Endothelial cell of umbilical vein (primary cell): ENCODE measurements at regions not wholly inside any gene's neighbourhood (a gene's known extent, or its start where the extent isn't known, plus 50 kb on each side); places are given as distances from the start of the nearest gene placed in this dataset.

Source experiments
- BruUV-seq: library from RNA; stranded (reverse); fragments of 400-500 nt; replicated peaks from 2 replicates; lab custom pipeline; 2021; lab: Mats Ljungman, UMichigan
- CTCF ChIA-PET: fragments of 300-600, 350-600 bp; sonication (Branson Sonifier 250); formaldehyde crosslinking; loops from one replicate; lab custom pipeline; 2021; ENCODE audit warnings: antibody characterized with exemption, inconsistent platforms; lab: Charles Lee
- POLR2A ChIA-PET: fragments of 300-600, 350-600 bp; sonication (Branson Sonifier 250); formaldehyde crosslinking; loops from one replicate; lab custom pipeline; 2021; ENCODE audit warnings: antibody characterized with exemption, inconsistent platforms; lab: Charles Lee
- DNase-seq: peaks from one replicate; pipeline ENCODE4 v3.0.0-alpha.2; 2011; ENCODE audit warnings: low read depth, low spot score
- FAIRE-seq: peaks from 2 replicates; lab custom pipeline; 2011; peaks lifted over from hg19 to GRCh38; lab: Jason Lieb, UNC
- H2AFZ ChIP-seq: 2 replicates; pipeline ENCODE4 v1.6.0; 2012; ENCODE audit warnings: low read depth, low read length, control low read depth, inconsistent platforms
- H3K27ac ChIP-seq: 2 replicates; pipeline ENCODE4 v1.5.1; 2011; ENCODE audit warnings: low read depth, mild to moderate bottlenecking, control low read depth, low read length, moderate library complexity; ENCODE audit not compliant: insufficient read depth
- H3K27me3 ChIP-seq, 2 experiments: 2 replicates each; pipeline versions ENCODE4 v1.6.0 to v1.6.1; 2011; ENCODE audit warnings: low read length in 2 of 2, mixed read lengths in 1 of 2; ENCODE audit not compliant: control insufficient read depth in 2 of 2, insufficient read depth in 2 of 2
- H3K36me3 ChIP-seq, 2 experiments: 2 replicates in 1 of 2; 3 replicates in 1 of 2; pipeline ENCODE4 v1.5.1; 2011; ENCODE audit warnings: low read length in 2 of 2, mild to moderate bottlenecking in 1 of 2, moderate library complexity in 1 of 2; ENCODE audit not compliant: control insufficient read depth in 2 of 2, insufficient read depth in 2 of 2; ENCODE audit errors: extremely low read depth in 1 of 2
- H3K4me1 ChIP-seq: 3 replicates; pipeline ENCODE4 v1.5.1; 2011; ENCODE audit warnings: mild to moderate bottlenecking, low read length; ENCODE audit not compliant: control insufficient read depth, insufficient read depth; ENCODE audit errors: extremely low read depth
- H3K4me2 ChIP-seq: 2 replicates; pipeline ENCODE4 v1.6.1; 2011; ENCODE audit warnings: low read length, control low read depth, mixed read lengths; ENCODE audit not compliant: insufficient read depth
- H3K4me3 ChIP-seq, 3 experiments: fragments of 200-600 bp in 1 of 3; sonication (generic), shearing (Covaris generic) in 1 of 3; replicated peaks in 1 of 3; 2 replicates each; pipeline ENCODE4 v1.5.1; 2011 to 2016; ENCODE audit warnings: control low read depth in 3 of 3, low read length in 3 of 3, mild to moderate bottlenecking in 2 of 3, inconsistent platforms in 1 of 3, low read depth in 1 of 3, moderate library complexity in 1 of 3; ENCODE audit not compliant: insufficient read depth in 1 of 3
- H3K79me2 ChIP-seq: 2 replicates; pipeline ENCODE4 v1.6.0; 2012; ENCODE audit warnings: low read length, inconsistent platforms; ENCODE audit not compliant: control insufficient read depth, insufficient read depth
- H3K9ac ChIP-seq: replicated peaks from 2 replicates; pipeline ENCODE3; 2011; ENCODE audit warnings: low read length, control low read depth; ENCODE audit not compliant: insufficient read depth; ENCODE audit errors: extremely low read depth
- H3K9me1 ChIP-seq: replicated peaks from 3 replicates; pipeline ENCODE4 v1.6.0; 2011; ENCODE audit warnings: mild to moderate bottlenecking, low read length; ENCODE audit not compliant: control insufficient read depth, insufficient read depth; ENCODE audit errors: extremely low read depth
- H3K9me3 ChIP-seq: replicated peaks from 2 replicates; pipeline ENCODE4 v1.5.1; 2012; ENCODE audit warnings: low read length, inconsistent platforms; ENCODE audit not compliant: control insufficient read depth, insufficient read depth
- H4K20me1 ChIP-seq: replicated peaks from 2 replicates; pipeline ENCODE3; 2011; ENCODE audit warnings: mild to moderate bottlenecking, low read length; ENCODE audit not compliant: control insufficient read depth, insufficient read depth; ENCODE audit errors: extremely low read depth
- EZH2 ChIP-seq: IDR thresholded peaks from 2 replicates; pipeline ENCODE4 v1.6.1; 2012; ENCODE audit warnings: borderline replicate concordance, low read depth, mild to moderate bottlenecking, moderate library complexity, low read length, inconsistent platforms; ENCODE audit not compliant: severe bottlenecking
- FOS ChIP-seq: IDR thresholded peaks from 2 replicates; pipeline ENCODE4 v1.6.1; 2011; ENCODE audit warnings: mild to moderate bottlenecking, low read length, moderate library complexity, borderline replicate concordance; ENCODE audit not compliant: insufficient read depth
- GATA2 ChIP-seq: IDR thresholded peaks from 2 replicates; pipeline ENCODE4 v1.7.0; 2011; ENCODE audit warnings: low read depth, mild to moderate bottlenecking, moderate library complexity, mixed read lengths, low read length; ENCODE audit not compliant: insufficient read length, insufficient read depth
- JUN ChIP-seq: IDR thresholded peaks from 2 replicates; pipeline ENCODE4 v1.6.1; 2011; ENCODE audit warnings: borderline replicate concordance, low read depth; ENCODE audit not compliant: insufficient read length, insufficient read depth
- MAX ChIP-seq: IDR thresholded peaks from 2 replicates; pipeline ENCODE4 v1.6.1; 2011; ENCODE audit not compliant: insufficient read depth, insufficient read length
- MYC ChIP-seq: IDR thresholded peaks from one replicate; pipeline ENCODE4 v1.6.1; 2011; ENCODE audit warnings: mild to moderate bottlenecking, low read depth, low read length
- POLR2A ChIP-seq: IDR thresholded peaks from 2 replicates; pipeline ENCODE4 v1.6.1; 2012; ENCODE audit warnings: low read depth, mild to moderate bottlenecking, control low read depth, low read length
- POLR2AphosphoS5 ChIP-seq: IDR thresholded peaks from 2 replicates; pipeline ENCODE4 v1.6.1; 2012; ENCODE audit warnings: low read depth, mild to moderate bottlenecking, control low read depth, low read length, moderate library complexity; ENCODE audit not compliant: insufficient read depth
- dilution Hi-C: fragments of 300-500 bp; cut with MboI; formaldehyde crosslinking; loops from one replicate; pipeline ENCODE4 v1.15.0; 2019; ENCODE audit warnings: low sequenced_read_pairs; ENCODE audit not compliant: extremely low pct_ligation_motif_present
- intact Hi-C: fragments of 100-400 bp; cut with micrococcal nuclease; formaldehyde crosslinking; loops from one replicate; pipeline ENCODE4 v1.10.0; 2022
- TF ChIP-seq, protein P1 (sequence below), 2 donors: IDR thresholded peaks; 1 replicate in 1 of 2; 2 replicates in 1 of 2; pipeline ENCODE4 v1.5.1; 2011; ENCODE audit warnings: low read length in 2 of 2, mild to moderate bottlenecking in 2 of 2, moderate library complexity in 2 of 2, control low read depth in 1 of 2, inconsistent platforms in 1 of 2, low read depth in 1 of 2; ENCODE audit not compliant: insufficient read depth in 1 of 2; ENCODE audit errors: extremely low read depth in 1 of 2

DNA sequence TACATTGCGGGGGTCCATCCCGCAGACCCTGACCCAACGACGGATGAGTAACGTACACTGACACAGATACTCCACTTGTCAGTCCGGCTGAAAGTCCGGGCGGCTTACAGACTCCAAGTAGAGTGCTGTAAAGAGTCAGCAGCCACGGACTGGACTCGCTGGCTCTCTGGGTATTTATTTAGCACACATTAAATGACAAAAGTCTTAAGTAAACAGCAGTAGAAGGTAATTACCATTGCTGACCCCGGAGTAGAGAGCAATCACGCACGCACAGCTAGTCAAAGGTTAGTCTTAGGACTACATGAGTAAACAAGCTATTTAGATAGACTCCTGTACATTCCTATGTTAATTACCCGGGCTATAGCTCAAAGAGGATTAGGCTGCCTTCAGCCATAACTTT, 780.9 kb downstream of the RPS29 start:
- H3K9me1 ChIP-seq: no peaks in the 10 kb centered on the region

More for the DNA sequence above, 780.9 kb downstream of the RPS29 start:
- ChIA-PET POLR2A (no interaction called here), CTCF (no interaction called here)
- no peaks in the 10 kb centered on the region for H3K79me2 ChIP-seq
- no peak for DNase-seq
- no peak for FAIRE-seq
- H3K4me2 ChIP-seq: no peak overlapping the region
- no peaks in the 10 kb centered on the region for H3K27me3 ChIP-seq
- H4K20me1 ChIP-seq: no peaks in the 10 kb centered on the region
- no peak overlapping the region for H2AFZ ChIP-seq
- no peak for TF ChIP-seq JUN
- TF ChIP-seq MYC: no peak
- TF ChIP-seq GATA2: no peak
- TF ChIP-seq EZH2: no peak
- no peak for TF ChIP-seq MAX
- TF ChIP-seq POLR2A: no peak
- TF ChIP-seq, protein P1, sequence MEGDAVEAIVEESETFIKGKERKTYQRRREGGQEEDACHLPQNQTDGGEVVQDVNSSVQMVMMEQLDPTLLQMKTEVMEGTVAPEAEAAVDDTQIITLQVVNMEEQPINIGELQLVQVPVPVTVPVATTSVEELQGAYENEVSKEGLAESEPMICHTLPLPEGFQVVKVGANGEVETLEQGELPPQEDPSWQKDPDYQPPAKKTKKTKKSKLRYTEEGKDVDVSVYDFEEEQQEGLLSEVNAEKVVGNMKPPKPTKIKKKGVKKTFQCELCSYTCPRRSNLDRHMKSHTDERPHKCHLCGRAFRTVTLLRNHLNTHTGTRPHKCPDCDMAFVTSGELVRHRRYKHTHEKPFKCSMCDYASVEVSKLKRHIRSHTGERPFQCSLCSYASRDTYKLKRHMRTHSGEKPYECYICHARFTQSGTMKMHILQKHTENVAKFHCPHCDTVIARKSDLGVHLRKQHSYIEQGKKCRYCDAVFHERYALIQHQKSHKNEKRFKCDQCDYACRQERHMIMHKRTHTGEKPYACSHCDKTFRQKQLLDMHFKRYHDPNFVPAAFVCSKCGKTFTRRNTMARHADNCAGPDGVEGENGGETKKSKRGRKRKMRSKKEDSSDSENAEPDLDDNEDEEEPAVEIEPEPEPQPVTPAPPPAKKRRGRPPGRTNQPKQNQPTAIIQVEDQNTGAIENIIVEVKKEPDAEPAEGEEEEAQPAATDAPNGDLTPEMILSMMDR (IDR thresholded peaks at IDR 0.05; ENCODE audit: extremely low read depth in 1 of 2, insufficient read depth in 1 of 2, low read depth in 1 of 2, low read length in 2 of 2): no peak
- no peak for TF ChIP-seq POLR2AphosphoS5
- no peak for TF ChIP-seq FOS
- dilution Hi-C loops: no loop called here
- no peaks in the 10 kb centered on the region for H3K9me3 ChIP-seq
- no peak overlapping the region for H3K4me3 ChIP-seq
- H3K36me3 ChIP-seq: no peaks in the 10 kb centered on the region
- BruUV-seq: no TSS peak
- H3K27ac ChIP-seq: no peak overlapping the region
- intact Hi-C loops: no loop called here
- no peaks in the 10 kb centered on the region for H3K4me1 ChIP-seq
- H3K9ac ChIP-seq: no peak overlapping the region
